BJ (cell line): ENCODE measurements at regions not wholly inside any gene's neighbourhood (a gene's known extent, or its start where the extent isn't known, plus 50 kb on each side); places are given as distances from the start of the nearest gene placed in this dataset.

Experiments
- CTCF ChIA-PET: fragments of 350-600 bp; formaldehyde crosslinking; extraction: SDS; loops from one replicate; lab custom pipeline; 2021; ENCODE audit warnings: antibody characterized with exemption, inconsistent platforms; lab: Yijun Ruan, JAX
- POLR2A ChIA-PET: fragments of 300-600 bp; sonication (Branson Sonifier 250); formaldehyde crosslinking; extraction: SDS; loops from one replicate; lab custom pipeline; 2021; ENCODE audit warnings: antibody characterized with exemption; lab: Charles Lee
- DNase-seq: peaks from one replicate; pipeline ENCODE4 v3.0.0-alpha.2; 2011; ENCODE audit warnings: low read depth
- H3K27me3 ChIP-seq: 2 replicates; pipeline ENCODE4 v1.6.0; 2011; ENCODE audit warnings: low read length; ENCODE audit not compliant: control insufficient read depth, insufficient read depth
- H3K36me3 ChIP-seq: 2 replicates; pipeline ENCODE4 v1.5.1; 2011; ENCODE audit warnings: low read length; ENCODE audit not compliant: control insufficient read depth, insufficient read depth
- H3K4me3 ChIP-seq: 2 replicates; pipeline ENCODE4 v1.5.1; 2011; ENCODE audit warnings: low read depth, mild to moderate bottlenecking, control low read depth, low read length
- TF ChIP-seq, protein P1 (sequence below): IDR thresholded peaks from 2 replicates; pipeline ENCODE4 v1.5.1; 2011; ENCODE audit warnings: low read depth, mild to moderate bottlenecking, control low read depth, inconsistent platforms, low read length, moderate library complexity; ENCODE audit not compliant: insufficient read depth

DNA sequence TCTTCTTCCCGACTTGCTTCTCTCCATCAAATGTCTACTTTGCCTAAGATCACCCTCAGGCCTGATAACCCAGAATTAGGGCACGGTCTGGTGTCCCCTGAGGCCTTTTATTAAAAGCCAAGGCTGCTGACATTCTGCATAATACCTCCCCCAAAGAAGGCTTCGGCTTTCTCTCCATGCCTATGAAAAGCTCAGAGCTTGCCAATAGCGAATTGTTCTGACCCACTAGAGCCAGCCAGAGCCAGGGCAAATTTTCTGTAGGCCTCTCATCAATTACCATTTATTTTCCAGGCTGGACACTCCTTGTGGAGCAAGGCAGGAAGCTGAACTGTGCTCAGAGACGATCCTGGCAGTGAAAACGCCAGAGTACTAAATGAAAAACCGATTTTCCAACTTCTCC lies 64.3 kb upstream of the ADRB1 start:
- Histone ChIP-seq H3K4me3 (no peak overlapping the region), H3K36me3 (no peaks in the 10 kb centered on the region), H3K27me3 (no peaks in the 10 kb centered on the region)
- POLR2A ChIA-PET, result no interaction called here
- no peak for DNase-seq
- TF ChIP-seq, protein P1, sequence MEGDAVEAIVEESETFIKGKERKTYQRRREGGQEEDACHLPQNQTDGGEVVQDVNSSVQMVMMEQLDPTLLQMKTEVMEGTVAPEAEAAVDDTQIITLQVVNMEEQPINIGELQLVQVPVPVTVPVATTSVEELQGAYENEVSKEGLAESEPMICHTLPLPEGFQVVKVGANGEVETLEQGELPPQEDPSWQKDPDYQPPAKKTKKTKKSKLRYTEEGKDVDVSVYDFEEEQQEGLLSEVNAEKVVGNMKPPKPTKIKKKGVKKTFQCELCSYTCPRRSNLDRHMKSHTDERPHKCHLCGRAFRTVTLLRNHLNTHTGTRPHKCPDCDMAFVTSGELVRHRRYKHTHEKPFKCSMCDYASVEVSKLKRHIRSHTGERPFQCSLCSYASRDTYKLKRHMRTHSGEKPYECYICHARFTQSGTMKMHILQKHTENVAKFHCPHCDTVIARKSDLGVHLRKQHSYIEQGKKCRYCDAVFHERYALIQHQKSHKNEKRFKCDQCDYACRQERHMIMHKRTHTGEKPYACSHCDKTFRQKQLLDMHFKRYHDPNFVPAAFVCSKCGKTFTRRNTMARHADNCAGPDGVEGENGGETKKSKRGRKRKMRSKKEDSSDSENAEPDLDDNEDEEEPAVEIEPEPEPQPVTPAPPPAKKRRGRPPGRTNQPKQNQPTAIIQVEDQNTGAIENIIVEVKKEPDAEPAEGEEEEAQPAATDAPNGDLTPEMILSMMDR, result no peak
- CTCF ChIA-PET, result interaction anchor here (1.1 kb wide), 1 partner anchor 67 kb away, joined by 3 read pairs; no protein-coding TSS in a partner anchor

DNA sequence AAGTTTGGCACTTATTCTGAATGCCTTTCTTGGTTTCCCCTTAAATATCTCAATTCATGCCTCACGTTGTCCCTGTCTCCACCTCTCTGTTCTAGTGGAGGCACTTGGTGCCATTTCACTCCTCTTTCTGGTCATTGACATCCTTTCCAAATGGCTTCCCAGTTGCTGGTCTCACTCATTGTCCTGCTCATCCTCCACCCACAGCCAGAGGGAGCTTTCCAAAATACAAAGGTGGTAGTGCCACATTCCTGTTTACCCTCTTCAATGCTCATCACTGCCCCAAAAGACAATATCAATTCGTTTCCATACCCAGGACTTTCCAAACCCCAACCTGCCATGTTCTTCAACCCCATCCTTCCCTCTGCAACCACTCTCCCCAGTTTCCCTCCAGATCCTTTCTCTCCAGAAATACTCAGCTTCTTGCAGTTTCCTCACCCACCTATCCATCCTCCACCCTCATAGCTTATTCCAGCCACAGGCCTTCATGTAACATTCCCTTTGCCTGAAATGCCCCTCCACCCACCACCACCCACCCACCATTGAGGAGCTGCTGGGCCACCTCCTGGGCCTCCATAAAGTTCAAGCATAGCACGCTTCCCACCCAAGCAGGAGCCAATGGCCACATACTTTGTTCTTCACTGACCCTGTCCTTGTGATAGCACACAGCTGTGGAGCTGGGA lies 63.1 kb upstream of the ADRB1 start:
- ChIA-PET CTCF (interaction anchor here (0.7 to 1.1 kb wide), 2 partner anchors 69 to 769 kb away, joined by 3 read pairs; no protein-coding TSS in a partner anchor), POLR2A (interaction anchor here (0.6 kb wide), 1 partner anchor 240 kb away, joined by 3 read pairs; no protein-coding TSS in a partner anchor)
- TF ChIP-seq, protein P1, result peak; percentile 30; the same call in 1 of the 2 replicates

DNA sequence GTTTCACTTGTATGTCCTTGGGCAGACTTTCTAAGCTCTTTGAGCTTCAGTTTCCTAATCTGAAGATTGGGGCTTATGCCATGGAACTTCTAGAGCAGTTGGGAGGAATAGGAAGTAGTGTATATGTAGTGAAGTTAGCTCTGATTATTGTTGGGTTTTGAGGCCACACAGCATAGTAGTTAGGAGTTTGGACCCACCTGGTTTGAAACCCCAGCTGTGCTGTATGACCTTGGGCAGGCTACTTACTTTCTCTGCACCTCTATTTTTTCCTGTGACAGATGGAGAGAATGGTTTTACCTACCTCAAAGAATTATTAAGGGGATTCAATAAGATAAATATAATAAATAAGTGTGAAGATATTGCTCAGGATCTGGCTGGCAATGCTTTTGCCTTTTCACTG lies 61.4 kb upstream of the ADRB1 start:
- no peak for DNase-seq
- ChIA-PET CTCF (interaction anchor here (0.9 kb wide), 1 partner anchor 14 kb away, joined by 3 read pairs; no protein-coding TSS in a partner anchor), POLR2A (no interaction called here)
- TF ChIP-seq, protein P1, result no peak
- no peak overlapping the region for H3K4me3 ChIP-seq
- H3K36me3 ChIP-seq, result no peaks in the 10 kb centered on the region
- peaks cover 2% of the 10 kb centered on the region for H3K27me3 ChIP-seq

More for the DNA sequence above, 63.1 kb upstream of the ADRB1 start:
- H3K27me3 ChIP-seq, result peaks cover 2% of the 10 kb centered on the region
- no peaks in the 10 kb centered on the region for H3K36me3 ChIP-seq
- H3K4me3 ChIP-seq, result no peak overlapping the region
- DNase-seq, result no peak

DNA sequence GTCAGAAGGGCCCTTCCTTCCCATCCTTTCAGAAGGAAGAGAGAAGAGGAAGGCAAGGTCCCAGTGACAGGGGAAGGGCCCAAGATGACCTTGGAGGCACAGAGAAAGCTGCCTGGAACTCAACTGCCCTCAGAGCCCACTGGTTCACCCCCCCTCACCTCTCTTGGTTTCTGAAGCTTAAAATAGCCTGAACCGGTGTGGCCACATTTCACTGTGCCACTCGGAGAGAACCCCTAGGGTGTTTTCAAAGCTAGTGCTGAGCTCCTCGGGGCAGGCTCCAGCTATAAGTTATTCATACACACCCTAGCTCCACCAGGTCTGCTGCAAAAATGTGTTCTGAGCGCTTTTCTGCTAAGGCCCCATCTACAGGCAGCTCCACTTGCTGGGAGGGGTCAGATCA lies 60.9 kb upstream of the ADRB1 start:
- DNase-seq, result no peak
- no peak overlapping the region for H3K4me3 ChIP-seq
- ChIA-PET CTCF (interaction anchor here (0.9 kb wide), 1 partner anchor 14 kb away, joined by 3 read pairs; no protein-coding TSS in a partner anchor), POLR2A (no interaction called here)
- H3K27me3 ChIP-seq, result peaks cover 2% of the 10 kb centered on the region
- H3K36me3 ChIP-seq, result no peaks in the 10 kb centered on the region
- TF ChIP-seq, protein P1, result no peak

DNA sequence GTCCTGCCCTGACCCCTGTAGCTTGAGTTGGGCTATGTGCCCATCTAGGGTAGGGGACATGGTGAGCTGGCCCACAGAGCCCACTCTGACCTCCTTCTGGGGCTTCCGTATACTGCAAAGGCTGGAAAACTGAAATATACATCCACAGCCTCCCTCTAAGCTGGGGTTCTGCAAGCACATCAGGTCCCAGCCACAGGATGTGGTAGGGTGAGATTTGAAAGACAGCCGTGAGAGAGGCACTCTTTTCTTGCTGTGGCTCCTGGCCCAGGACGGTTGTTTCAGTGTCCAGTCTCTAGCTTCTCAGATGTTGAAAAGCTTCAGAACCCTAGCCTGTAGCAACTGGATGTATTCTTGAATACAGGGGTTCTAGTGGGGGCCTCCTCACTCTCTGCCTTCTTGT lies 60.1 kb upstream of the ADRB1 start:
- TF ChIP-seq, protein P1, result no peak
- DNase-seq, result no peak
- Histone ChIP-seq H3K36me3 (no peaks in the 10 kb centered on the region), H3K27me3 (peaks cover 2% of the 10 kb centered on the region), H3K4me3 (no peak overlapping the region)
- CTCF ChIA-PET, result interaction anchor here (0.5 to 0.9 kb wide), 2 partner anchors 13 to 72 kb away, joined by 3 read pairs; no protein-coding TSS in a partner anchor
- POLR2A ChIA-PET, result no interaction called here
